Stomach (tissue), 4 donors: ENCODE measurements at regions not wholly inside any gene's neighbourhood (a gene's known extent, or its start where the extent isn't known, plus 50 kb on each side); places are given as distances from the start of the nearest gene placed in this dataset.

ENCODE experiments used
- CTCF ChIP-seq, 7 experiments: fragments of 450-650 bp in 4 of 7; fragments of 200-600 bp in 3 of 7; sonication (generic) in 3 of 7; IDR thresholded peaks; one replicate each; pipeline ENCODE4 v1.5.1; 2016 to 2019; ENCODE audit warnings: antibody characterized with exemption in 7 of 7, control low read depth in 2 of 7, mild to moderate bottlenecking in 1 of 7
- POLR2A ChIP-seq, 4 donors: fragments of 450-650 bp; IDR thresholded peaks; one replicate each; pipeline ENCODE4 v1.6.1; 2016; ENCODE audit warnings: antibody characterized with exemption in 4 of 4, control low read depth in 2 of 4, mild to moderate bottlenecking in 1 of 4, moderate library complexity in 1 of 4
- POLR2AphosphoS5 ChIP-seq, 3 donors: sonication (generic); formaldehyde crosslinking; IDR thresholded peaks; one replicate each; pipeline ENCODE4 v1.6.1; 2016; ENCODE audit warnings: antibody characterized with exemption in 3 of 3

- TF ChIP-seq CTCF (IDR thresholded peaks at IDR 0.05) (no peak), POLR2A (IDR thresholded peaks at IDR 0.05) (no peak), POLR2AphosphoS5 (IDR thresholded peaks at IDR 0.05) (no peak)
These were observed 99.2 kb upstream of the PITX1 start for GRCh38 chr5:135133181-135133580.
